HL-60 (cell line): ENCODE measurements at regions not wholly inside any gene's neighbourhood (a gene's known extent, or its start where the extent isn't known, plus 50 kb on each side); places are given as distances from the start of the nearest gene placed in this dataset.

ENCODE experiments used
- POLR2AphosphoS5 ChIP-seq: IDR thresholded peaks from 2 replicates; pipeline ENCODE4 v1.6.1; 2012; ENCODE audit warnings: low read depth
- TF ChIP-seq, protein P1 (sequence below): IDR thresholded peaks from one replicate; pipeline ENCODE4 v1.5.1; 2011; ENCODE audit warnings: low read length, control low read depth, inconsistent platforms; ENCODE audit not compliant: insufficient read depth
- TF ChIP-seq, protein P2 (sequence below): IDR thresholded peaks from 2 replicates; pipeline ENCODE4 v1.6.1; 2012; ENCODE audit warnings: low read depth; ENCODE audit not compliant: insufficient replicate concordance

DNA sequence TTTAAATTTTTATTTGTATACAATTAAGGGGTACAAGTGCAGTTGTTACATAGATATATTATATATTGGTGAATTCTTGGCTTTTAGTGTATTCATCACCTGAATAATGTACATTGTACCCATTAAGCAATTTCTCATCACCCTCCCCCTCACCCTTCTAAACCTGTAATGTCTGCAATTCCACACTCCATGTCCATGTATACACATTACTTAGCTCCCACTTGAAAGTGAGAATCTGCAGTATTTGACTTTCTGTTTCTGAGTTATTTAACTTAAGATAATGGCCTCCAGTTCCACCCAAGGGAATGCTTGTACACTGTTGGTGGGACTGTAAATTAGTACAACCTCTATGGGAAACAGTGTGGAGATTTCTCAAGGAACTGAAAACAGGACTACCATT, 383.2 kb upstream of the KCNMB2 start:
- TF ChIP-seq, protein P1, sequence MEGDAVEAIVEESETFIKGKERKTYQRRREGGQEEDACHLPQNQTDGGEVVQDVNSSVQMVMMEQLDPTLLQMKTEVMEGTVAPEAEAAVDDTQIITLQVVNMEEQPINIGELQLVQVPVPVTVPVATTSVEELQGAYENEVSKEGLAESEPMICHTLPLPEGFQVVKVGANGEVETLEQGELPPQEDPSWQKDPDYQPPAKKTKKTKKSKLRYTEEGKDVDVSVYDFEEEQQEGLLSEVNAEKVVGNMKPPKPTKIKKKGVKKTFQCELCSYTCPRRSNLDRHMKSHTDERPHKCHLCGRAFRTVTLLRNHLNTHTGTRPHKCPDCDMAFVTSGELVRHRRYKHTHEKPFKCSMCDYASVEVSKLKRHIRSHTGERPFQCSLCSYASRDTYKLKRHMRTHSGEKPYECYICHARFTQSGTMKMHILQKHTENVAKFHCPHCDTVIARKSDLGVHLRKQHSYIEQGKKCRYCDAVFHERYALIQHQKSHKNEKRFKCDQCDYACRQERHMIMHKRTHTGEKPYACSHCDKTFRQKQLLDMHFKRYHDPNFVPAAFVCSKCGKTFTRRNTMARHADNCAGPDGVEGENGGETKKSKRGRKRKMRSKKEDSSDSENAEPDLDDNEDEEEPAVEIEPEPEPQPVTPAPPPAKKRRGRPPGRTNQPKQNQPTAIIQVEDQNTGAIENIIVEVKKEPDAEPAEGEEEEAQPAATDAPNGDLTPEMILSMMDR: no peak
- TF ChIP-seq POLR2AphosphoS5: no peak
- TF ChIP-seq, protein P2, sequence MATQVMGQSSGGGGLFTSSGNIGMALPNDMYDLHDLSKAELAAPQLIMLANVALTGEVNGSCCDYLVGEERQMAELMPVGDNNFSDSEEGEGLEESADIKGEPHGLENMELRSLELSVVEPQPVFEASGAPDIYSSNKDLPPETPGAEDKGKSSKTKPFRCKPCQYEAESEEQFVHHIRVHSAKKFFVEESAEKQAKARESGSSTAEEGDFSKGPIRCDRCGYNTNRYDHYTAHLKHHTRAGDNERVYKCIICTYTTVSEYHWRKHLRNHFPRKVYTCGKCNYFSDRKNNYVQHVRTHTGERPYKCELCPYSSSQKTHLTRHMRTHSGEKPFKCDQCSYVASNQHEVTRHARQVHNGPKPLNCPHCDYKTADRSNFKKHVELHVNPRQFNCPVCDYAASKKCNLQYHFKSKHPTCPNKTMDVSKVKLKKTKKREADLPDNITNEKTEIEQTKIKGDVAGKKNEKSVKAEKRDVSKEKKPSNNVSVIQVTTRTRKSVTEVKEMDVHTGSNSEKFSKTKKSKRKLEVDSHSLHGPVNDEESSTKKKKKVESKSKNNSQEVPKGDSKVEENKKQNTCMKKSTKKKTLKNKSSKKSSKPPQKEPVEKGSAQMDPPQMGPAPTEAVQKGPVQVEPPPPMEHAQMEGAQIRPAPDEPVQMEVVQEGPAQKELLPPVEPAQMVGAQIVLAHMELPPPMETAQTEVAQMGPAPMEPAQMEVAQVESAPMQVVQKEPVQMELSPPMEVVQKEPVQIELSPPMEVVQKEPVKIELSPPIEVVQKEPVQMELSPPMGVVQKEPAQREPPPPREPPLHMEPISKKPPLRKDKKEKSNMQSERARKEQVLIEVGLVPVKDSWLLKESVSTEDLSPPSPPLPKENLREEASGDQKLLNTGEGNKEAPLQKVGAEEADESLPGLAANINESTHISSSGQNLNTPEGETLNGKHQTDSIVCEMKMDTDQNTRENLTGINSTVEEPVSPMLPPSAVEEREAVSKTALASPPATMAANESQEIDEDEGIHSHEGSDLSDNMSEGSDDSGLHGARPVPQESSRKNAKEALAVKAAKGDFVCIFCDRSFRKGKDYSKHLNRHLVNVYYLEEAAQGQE: no peak
